GM10266 (cell line): ENCODE measurements at regions not wholly inside any gene's neighbourhood (a gene's known extent, or its start where the extent isn't known, plus 50 kb on each side); places are given as distances from the start of the nearest gene placed in this dataset.
A peak's percentile ranks its signal among the peaks of the same experiment; 100 is the strongest.

Source experiments
- DNase-seq: peaks from one replicate; pipeline ENCODE4 v3.0.0; 2012; ENCODE audit errors: extremely low spot score
- TF ChIP-seq, protein P1 (sequence below): IDR thresholded peaks from 2 replicates; pipeline ENCODE4 v1.5.1; 2012; ENCODE audit warnings: mild to moderate bottlenecking, low read depth; ENCODE audit not compliant: control insufficient read depth, insufficient read depth; ENCODE audit errors: missing control alignments

DNA sequence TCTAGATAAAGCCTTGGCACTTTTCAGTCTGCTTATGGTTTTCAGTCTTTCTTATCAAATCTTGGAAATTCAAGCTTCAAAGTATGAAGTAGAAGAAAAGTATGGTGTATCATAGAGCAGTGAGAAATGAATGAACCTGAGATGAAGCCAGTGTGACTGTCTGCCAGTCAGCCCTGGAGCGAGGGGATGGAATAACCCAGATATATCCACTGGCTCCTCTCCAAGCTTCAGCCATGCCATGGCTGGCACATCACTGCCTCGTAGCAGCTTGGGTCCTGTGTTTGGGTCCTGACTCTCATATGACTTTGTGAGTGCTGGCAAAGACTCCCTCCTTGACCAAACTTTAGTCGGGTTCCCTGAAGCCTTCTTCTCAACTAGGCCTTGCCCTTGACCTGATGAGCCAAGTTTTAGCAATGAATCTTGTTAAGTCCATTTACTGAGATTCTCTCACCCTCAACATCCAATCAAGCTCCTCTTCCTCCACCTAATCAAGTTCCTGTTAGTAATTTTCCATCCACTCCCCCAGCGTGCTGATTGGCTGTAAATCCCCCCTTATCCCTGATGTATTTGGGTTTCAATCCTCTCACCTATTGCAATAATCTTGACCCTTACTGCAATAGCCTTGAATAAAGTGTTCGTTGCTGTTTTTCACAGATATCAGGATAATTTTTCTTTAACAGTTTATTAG is 62.5 kb upstream of the PRDX6 start:
- TF ChIP-seq, protein P1, sequence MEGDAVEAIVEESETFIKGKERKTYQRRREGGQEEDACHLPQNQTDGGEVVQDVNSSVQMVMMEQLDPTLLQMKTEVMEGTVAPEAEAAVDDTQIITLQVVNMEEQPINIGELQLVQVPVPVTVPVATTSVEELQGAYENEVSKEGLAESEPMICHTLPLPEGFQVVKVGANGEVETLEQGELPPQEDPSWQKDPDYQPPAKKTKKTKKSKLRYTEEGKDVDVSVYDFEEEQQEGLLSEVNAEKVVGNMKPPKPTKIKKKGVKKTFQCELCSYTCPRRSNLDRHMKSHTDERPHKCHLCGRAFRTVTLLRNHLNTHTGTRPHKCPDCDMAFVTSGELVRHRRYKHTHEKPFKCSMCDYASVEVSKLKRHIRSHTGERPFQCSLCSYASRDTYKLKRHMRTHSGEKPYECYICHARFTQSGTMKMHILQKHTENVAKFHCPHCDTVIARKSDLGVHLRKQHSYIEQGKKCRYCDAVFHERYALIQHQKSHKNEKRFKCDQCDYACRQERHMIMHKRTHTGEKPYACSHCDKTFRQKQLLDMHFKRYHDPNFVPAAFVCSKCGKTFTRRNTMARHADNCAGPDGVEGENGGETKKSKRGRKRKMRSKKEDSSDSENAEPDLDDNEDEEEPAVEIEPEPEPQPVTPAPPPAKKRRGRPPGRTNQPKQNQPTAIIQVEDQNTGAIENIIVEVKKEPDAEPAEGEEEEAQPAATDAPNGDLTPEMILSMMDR: no peak
- no peak for DNase-seq

DNA sequence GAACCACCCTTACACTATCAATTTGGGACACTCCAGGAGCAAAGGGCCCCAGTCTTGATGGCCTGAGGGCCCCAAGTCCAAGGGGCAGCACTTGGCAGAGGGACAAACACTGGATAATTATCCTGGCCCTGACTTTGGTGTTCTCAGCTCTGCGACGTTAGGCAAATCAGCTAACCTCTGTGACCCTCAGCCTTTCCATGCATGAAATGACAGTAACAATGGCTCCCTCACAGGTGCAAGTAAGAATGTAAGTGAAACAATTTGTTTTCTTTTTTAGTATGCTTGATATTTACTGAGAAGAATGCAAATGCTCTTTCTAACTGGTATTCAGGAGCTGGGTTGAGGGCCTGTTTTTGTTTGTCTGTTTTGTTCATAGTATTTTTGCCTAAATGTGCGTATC is 61.6 kb upstream of the PRDX6 start:
- TF ChIP-seq, protein P1: no peak
- DNase-seq: peak; percentile 17

DNA sequence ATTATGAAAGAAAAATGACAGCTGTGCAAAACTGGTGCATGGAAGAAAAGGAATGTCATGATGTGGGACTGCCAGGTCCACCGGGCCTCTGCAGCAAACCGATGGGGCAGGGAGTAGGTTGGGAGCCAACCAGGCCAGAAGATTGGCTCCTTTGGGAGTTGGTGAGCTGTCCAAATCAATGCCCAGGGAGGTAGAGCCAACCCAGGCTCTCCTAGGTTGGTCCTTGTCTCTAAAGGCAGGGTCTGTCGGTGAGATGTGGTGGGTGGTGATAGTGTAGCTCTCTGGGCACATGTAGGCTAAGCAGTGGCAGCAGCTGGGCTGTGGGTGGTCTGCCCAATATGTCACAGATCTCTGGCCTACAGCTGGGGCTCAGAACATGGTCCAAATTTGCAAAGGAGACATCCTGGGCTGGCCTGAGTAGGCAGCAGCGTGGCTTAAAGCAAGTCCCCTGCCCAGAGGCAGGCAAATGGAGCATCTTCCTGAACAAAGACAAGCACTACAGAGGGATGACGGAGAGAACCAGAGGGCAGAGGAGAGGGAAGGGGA is 61.2 kb upstream of the PRDX6 start:
- TF ChIP-seq, protein P1: no peak
- DNase-seq: no peak

DNA sequence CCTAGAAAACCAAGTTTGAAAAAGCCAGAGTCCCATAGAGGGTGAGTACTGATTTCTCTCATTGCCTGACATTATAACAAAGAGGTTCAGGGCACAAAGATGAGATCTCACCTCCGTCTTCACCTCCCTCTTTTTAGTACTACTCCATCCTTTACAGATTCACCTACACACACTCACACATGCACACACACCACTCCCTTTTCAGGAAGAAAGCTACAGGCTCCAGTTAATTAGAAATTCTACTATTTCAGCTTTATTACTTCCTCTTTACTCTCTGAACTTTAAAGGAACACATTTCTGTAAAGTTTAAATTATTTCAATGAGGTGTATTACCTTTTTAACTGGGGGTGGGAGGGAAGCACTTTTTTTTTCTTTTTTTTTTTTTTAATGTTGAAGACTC is 59.6 kb upstream of the PRDX6 start:
- no peak for DNase-seq
- TF ChIP-seq, protein P1: no peak

DNA sequence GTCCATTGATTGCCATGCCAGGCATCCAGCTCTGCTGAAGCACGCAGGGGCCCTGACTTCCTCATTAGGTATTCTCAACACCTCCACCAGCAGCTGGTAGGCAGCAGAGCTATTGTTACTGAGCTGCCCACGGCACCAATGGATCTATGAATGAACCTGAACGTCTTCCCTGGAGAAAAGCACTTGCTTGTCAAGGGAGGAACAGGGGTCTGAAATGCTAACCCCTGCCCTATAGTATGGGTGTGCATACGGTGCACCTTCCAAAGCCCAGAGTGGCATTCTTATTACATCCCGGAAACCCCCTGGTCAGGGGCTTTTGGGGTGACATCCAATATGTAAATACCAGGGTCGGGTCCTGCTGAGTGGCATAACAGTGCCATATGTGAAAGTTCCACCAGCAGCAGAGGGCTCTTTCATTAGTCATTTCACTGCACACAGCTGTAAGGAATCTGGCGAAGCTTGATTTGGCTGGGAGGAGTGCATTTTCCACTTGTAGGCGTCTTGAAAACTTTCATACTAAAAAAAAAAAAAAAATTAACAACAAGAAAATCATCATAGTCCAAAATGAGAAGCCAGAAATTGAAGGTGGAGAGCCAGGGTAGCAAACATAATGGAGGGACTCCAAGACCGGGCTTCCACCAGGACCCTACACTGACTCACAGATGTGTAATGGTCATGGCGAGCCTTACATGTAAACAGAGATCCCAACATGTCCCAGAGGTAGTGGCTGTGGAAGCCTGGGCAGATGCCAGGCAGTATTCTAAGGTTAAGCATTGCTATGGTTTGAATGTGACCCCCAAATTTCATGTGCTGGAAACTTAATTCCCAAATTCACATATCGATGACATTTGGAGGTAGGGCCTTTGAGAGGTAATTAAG is 58.8 kb upstream of the PRDX6 start:
- TF ChIP-seq, protein P1: no peak
- no peak for DNase-seq

DNA sequence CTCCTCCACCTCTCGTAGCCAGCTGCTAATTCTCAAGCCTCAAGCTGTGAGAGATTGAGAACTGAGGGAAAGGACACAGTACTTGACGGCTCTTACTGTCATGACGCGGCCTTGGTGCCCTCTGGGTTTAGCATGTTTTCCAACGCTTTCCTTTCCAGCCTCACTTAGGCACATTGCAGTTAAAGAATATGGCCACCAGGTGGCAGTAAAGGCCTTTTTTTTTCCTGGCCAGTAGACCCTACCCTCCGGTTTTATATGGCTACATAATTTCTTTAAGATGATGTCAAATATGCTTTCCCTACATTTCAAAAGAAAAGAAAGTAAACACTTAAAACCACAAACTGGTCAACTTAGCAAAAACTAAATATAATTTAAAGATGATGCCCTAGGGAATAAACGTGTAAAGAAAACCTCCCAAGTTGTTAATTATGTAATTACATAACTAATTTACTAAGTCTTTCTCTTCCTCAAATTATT is 56.8 kb upstream of the PRDX6 start:
- no peak for DNase-seq
- TF ChIP-seq, protein P1: peak; percentile 65
